Endothelial cell of umbilical vein (primary cell): ENCODE measurements at regions not wholly inside any gene's neighbourhood (a gene's known extent, or its start where the extent isn't known, plus 50 kb on each side); places are given as distances from the start of the nearest gene placed in this dataset.

Experiments used
- BruUV-seq: library from RNA; stranded (reverse); fragments of 400-500 nt; replicated peaks from 2 replicates; lab custom pipeline; 2021; lab: Mats Ljungman, UMichigan
- CTCF ChIA-PET: fragments of 300-600, 350-600 bp; sonication (Branson Sonifier 250); formaldehyde crosslinking; loops from one replicate; lab custom pipeline; 2021; ENCODE audit warnings: antibody characterized with exemption, inconsistent platforms; lab: Charles Lee
- POLR2A ChIA-PET: fragments of 300-600, 350-600 bp; sonication (Branson Sonifier 250); formaldehyde crosslinking; loops from one replicate; lab custom pipeline; 2021; ENCODE audit warnings: antibody characterized with exemption, inconsistent platforms; lab: Charles Lee
- DNase-seq: peaks from one replicate; pipeline ENCODE4 v3.0.0-alpha.2; 2011; ENCODE audit warnings: low read depth, low spot score
- FAIRE-seq: peaks from 2 replicates; lab custom pipeline; 2011; peaks lifted over from hg19 to GRCh38; lab: Jason Lieb, UNC
- H2AFZ ChIP-seq: 2 replicates; pipeline ENCODE4 v1.6.0; 2012; ENCODE audit warnings: low read depth, low read length, control low read depth, inconsistent platforms
- H3K27ac ChIP-seq: 2 replicates; pipeline ENCODE4 v1.5.1; 2011; ENCODE audit warnings: low read depth, mild to moderate bottlenecking, control low read depth, low read length, moderate library complexity; ENCODE audit not compliant: insufficient read depth
- H3K27me3 ChIP-seq, 2 experiments: 2 replicates each; pipeline versions ENCODE4 v1.6.0 to v1.6.1; 2011; ENCODE audit warnings: low read length in 2 of 2, mixed read lengths in 1 of 2; ENCODE audit not compliant: control insufficient read depth in 2 of 2, insufficient read depth in 2 of 2
- H3K36me3 ChIP-seq, 2 experiments: 2 replicates in 1 of 2; 3 replicates in 1 of 2; pipeline ENCODE4 v1.5.1; 2011; ENCODE audit warnings: low read length in 2 of 2, mild to moderate bottlenecking in 1 of 2, moderate library complexity in 1 of 2; ENCODE audit not compliant: control insufficient read depth in 2 of 2, insufficient read depth in 2 of 2; ENCODE audit errors: extremely low read depth in 1 of 2
- H3K4me1 ChIP-seq: 3 replicates; pipeline ENCODE4 v1.5.1; 2011; ENCODE audit warnings: mild to moderate bottlenecking, low read length; ENCODE audit not compliant: control insufficient read depth, insufficient read depth; ENCODE audit errors: extremely low read depth
- H3K4me2 ChIP-seq: 2 replicates; pipeline ENCODE4 v1.6.1; 2011; ENCODE audit warnings: low read length, control low read depth, mixed read lengths; ENCODE audit not compliant: insufficient read depth
- H3K4me3 ChIP-seq, 3 experiments: fragments of 200-600 bp in 1 of 3; sonication (generic), shearing (Covaris generic) in 1 of 3; replicated peaks in 1 of 3; 2 replicates each; pipeline ENCODE4 v1.5.1; 2011 to 2016; ENCODE audit warnings: control low read depth in 3 of 3, low read length in 3 of 3, mild to moderate bottlenecking in 2 of 3, inconsistent platforms in 1 of 3, low read depth in 1 of 3, moderate library complexity in 1 of 3; ENCODE audit not compliant: insufficient read depth in 1 of 3
- H3K79me2 ChIP-seq: 2 replicates; pipeline ENCODE4 v1.6.0; 2012; ENCODE audit warnings: low read length, inconsistent platforms; ENCODE audit not compliant: control insufficient read depth, insufficient read depth
- H3K9ac ChIP-seq: replicated peaks from 2 replicates; pipeline ENCODE3; 2011; ENCODE audit warnings: low read length, control low read depth; ENCODE audit not compliant: insufficient read depth; ENCODE audit errors: extremely low read depth
- H3K9me1 ChIP-seq: replicated peaks from 3 replicates; pipeline ENCODE4 v1.6.0; 2011; ENCODE audit warnings: mild to moderate bottlenecking, low read length; ENCODE audit not compliant: control insufficient read depth, insufficient read depth; ENCODE audit errors: extremely low read depth
- H3K9me3 ChIP-seq: replicated peaks from 2 replicates; pipeline ENCODE4 v1.5.1; 2012; ENCODE audit warnings: low read length, inconsistent platforms; ENCODE audit not compliant: control insufficient read depth, insufficient read depth
- H4K20me1 ChIP-seq: replicated peaks from 2 replicates; pipeline ENCODE3; 2011; ENCODE audit warnings: mild to moderate bottlenecking, low read length; ENCODE audit not compliant: control insufficient read depth, insufficient read depth; ENCODE audit errors: extremely low read depth
- CTCF ChIP-seq, 2 donors: IDR thresholded peaks; 1 replicate in 1 of 2; 2 replicates in 1 of 2; pipeline ENCODE4 v1.5.1; 2011; ENCODE audit warnings: low read length in 2 of 2, mild to moderate bottlenecking in 2 of 2, moderate library complexity in 2 of 2, control low read depth in 1 of 2, inconsistent platforms in 1 of 2, low read depth in 1 of 2; ENCODE audit not compliant: insufficient read depth in 1 of 2; ENCODE audit errors: extremely low read depth in 1 of 2
- EZH2 ChIP-seq: IDR thresholded peaks from 2 replicates; pipeline ENCODE4 v1.6.1; 2012; ENCODE audit warnings: borderline replicate concordance, low read depth, mild to moderate bottlenecking, moderate library complexity, low read length, inconsistent platforms; ENCODE audit not compliant: severe bottlenecking
- FOS ChIP-seq: IDR thresholded peaks from 2 replicates; pipeline ENCODE4 v1.6.1; 2011; ENCODE audit warnings: mild to moderate bottlenecking, low read length, moderate library complexity, borderline replicate concordance; ENCODE audit not compliant: insufficient read depth
- GATA2 ChIP-seq: IDR thresholded peaks from 2 replicates; pipeline ENCODE4 v1.7.0; 2011; ENCODE audit warnings: low read depth, mild to moderate bottlenecking, moderate library complexity, mixed read lengths, low read length; ENCODE audit not compliant: insufficient read length, insufficient read depth
- JUN ChIP-seq: IDR thresholded peaks from 2 replicates; pipeline ENCODE4 v1.6.1; 2011; ENCODE audit warnings: borderline replicate concordance, low read depth; ENCODE audit not compliant: insufficient read length, insufficient read depth
- MYC ChIP-seq: IDR thresholded peaks from one replicate; pipeline ENCODE4 v1.6.1; 2011; ENCODE audit warnings: mild to moderate bottlenecking, low read depth, low read length
- POLR2A ChIP-seq: IDR thresholded peaks from 2 replicates; pipeline ENCODE4 v1.6.1; 2012; ENCODE audit warnings: low read depth, mild to moderate bottlenecking, control low read depth, low read length
- POLR2AphosphoS5 ChIP-seq: IDR thresholded peaks from 2 replicates; pipeline ENCODE4 v1.6.1; 2012; ENCODE audit warnings: low read depth, mild to moderate bottlenecking, control low read depth, low read length, moderate library complexity; ENCODE audit not compliant: insufficient read depth
- dilution Hi-C: fragments of 300-500 bp; cut with MboI; formaldehyde crosslinking; loops from one replicate; pipeline ENCODE4 v1.15.0; 2019; ENCODE audit warnings: low sequenced_read_pairs; ENCODE audit not compliant: extremely low pct_ligation_motif_present
- intact Hi-C: fragments of 100-400 bp; cut with micrococcal nuclease; formaldehyde crosslinking; loops from one replicate; pipeline ENCODE4 v1.10.0; 2022
- TF ChIP-seq, protein P1 (sequence below): IDR thresholded peaks from 2 replicates; pipeline ENCODE4 v1.6.1; 2011; ENCODE audit not compliant: insufficient read depth, insufficient read length

DNA sequence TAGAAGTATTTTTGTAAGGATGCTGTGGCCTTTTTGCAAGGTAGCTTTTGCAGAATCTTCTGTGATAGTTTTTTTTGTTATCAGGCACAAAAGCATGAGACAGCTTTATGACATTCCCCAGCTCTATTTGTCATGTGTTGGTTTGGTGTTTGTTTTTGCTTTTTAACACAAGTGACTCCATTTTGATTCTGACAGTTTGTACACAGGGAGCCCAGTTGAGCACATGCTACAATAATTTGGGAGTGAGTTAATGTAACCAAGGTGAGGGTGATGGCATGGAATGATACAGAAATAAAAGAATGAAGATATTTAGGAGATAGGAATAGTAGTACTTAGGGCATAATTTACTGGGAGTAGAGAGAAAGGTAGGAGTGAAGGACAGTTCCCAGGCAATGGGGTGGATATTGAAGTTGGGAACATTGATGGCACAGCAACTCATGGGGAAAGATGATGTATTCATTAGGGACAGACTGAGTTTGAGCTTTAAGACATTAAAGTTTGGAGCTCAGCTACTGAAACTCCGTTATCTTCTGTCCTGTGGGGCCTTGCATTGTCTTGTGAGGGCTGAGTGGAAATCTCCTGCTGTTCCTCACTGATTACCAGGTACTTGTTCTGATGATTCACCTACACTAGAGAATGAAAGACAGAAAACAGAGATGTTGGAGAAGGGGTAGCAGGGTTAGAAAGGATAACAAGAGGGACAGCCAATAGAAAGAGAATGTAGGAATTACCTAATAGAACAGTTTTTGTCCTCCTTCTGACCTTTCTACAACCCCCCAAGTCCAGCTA is 88.3 kb upstream of the CCDC112 start:
- FAIRE-seq: no peak

More for the DNA sequence above, 88.3 kb upstream of the CCDC112 start:
- Histone ChIP-seq H3K36me3 (no peaks in the 10 kb centered on the region), H3K4me3 (no peak overlapping the region), H3K4me2 (no peak overlapping the region), H3K4me1 (peaks cover 4% of the 10 kb centered on the region), H3K27me3 (no peaks in the 10 kb centered on the region), H2AFZ (no peak overlapping the region), H4K20me1 (no peaks in the 10 kb centered on the region), H3K27ac (no peak overlapping the region), H3K9me3 (no peaks in the 10 kb centered on the region), H3K9ac (no peak overlapping the region), H3K79me2 (no peaks in the 10 kb centered on the region), H3K9me1 (no peaks in the 10 kb centered on the region)
- intact Hi-C loops: no loop called here
- POLR2A ChIA-PET: no interaction called here
- no TSS peak for BruUV-seq
- dilution Hi-C loops: no loop called here
- CTCF ChIA-PET: no interaction called here
- DNase-seq: no peak
- TF ChIP-seq, protein P1, sequence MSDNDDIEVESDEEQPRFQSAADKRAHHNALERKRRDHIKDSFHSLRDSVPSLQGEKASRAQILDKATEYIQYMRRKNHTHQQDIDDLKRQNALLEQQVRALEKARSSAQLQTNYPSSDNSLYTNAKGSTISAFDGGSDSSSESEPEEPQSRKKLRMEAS: no peak
- TF ChIP-seq EZH2 (no peak), POLR2AphosphoS5 (no peak), JUN (no peak), MYC (no peak), CTCF (IDR thresholded peaks at IDR 0.05; ENCODE audit: extremely low read depth in 1 of 2, insufficient read depth in 1 of 2, low read depth in 1 of 2, low read length in 2 of 2) (no peak), POLR2A (no peak), FOS (no peak), GATA2 (no peak)
